Esophagus squamous epithelium (tissue), 5 donors: ENCODE measurements at regions not wholly inside any gene's neighbourhood (a gene's known extent, or its start where the extent isn't known, plus 50 kb on each side); places are given as distances from the start of the nearest gene placed in this dataset.
A peak's percentile ranks its signal among the peaks of the same experiment; 100 is the strongest.

ENCODE experiments used
- DNase-seq: peaks from one replicate; lab custom pipeline; 2025; lab: John Stamatoyannopoulos, UW
- H3K27ac ChIP-seq, 4 donors: fragments of 200-600 bp; sonication (generic); one replicate each; pipeline ENCODE4 v1.5.1; 2016 to 2019; ENCODE audit warnings: mild to moderate bottlenecking in 1 of 4
- H3K27me3 ChIP-seq, 4 donors: fragments of 200-600 bp; sonication (generic); 1 replicate in 3 of 4; 2 replicates in 1 of 4; pipeline versions ENCODE4 v1.5.1 to v1.6.0; 2017 to 2021; ENCODE audit warnings: antibody characterized with exemption in 1 of 4
- H3K36me3 ChIP-seq, 3 donors: fragments of 200-600 bp; sonication (generic); one replicate each; pipeline ENCODE4 v1.5.1; 2016 to 2019
- H3K4me1 ChIP-seq, 3 donors: fragments of 200-600 bp; sonication (generic); one replicate each; pipeline ENCODE4 v1.5.1; 2017 to 2019
- H3K4me3 ChIP-seq, 4 donors: fragments of 200-600 bp; sonication (generic); 1 replicate in 3 of 4; 2 replicates in 1 of 4; pipeline ENCODE4 v1.5.1; 2016 to 2019; ENCODE audit warnings: mild to moderate bottlenecking in 2 of 4, moderate library complexity in 1 of 4
- H3K9me3 ChIP-seq, 3 donors: fragments of 200-600 bp; sonication (generic); one replicate each; pipeline ENCODE4 v1.5.1; 2016 to 2019
- POLR2A ChIP-seq, 4 donors: fragments of 450-650 bp; IDR thresholded peaks; one replicate each; pipeline ENCODE4 v1.6.1; 2017; ENCODE audit warnings: antibody characterized with exemption in 4 of 4, mild to moderate bottlenecking in 4 of 4, moderate library complexity in 3 of 4
- WGBS, 2 donors: methylation state at CpG; one replicate each; pipeline ENCODE4 v1.1.5; 2018; 5-methylcytosine and 5-hydroxymethylcytosine counted together
- intact Hi-C: fragments of 100-400 bp; cut with DNase I; formaldehyde crosslinking; loops from one replicate; pipeline ENCODE4 v1.15.0; 2022
- TF ChIP-seq, protein P1 (sequence below), 6 experiments: fragments of 450-650 bp in 4 of 6; fragments of 200-600 bp in 2 of 6; sonication (generic) in 2 of 6; IDR thresholded peaks; one replicate each; pipeline ENCODE4 v1.5.1; 2016 to 2019; ENCODE audit warnings: antibody characterized with exemption in 6 of 6, mild to moderate bottlenecking in 4 of 6, moderate library complexity in 4 of 6
- donor health status: DM: yes; HTN: yes; CAD: no.

GRCh38 chr2:64770781-64771334 lies 117.1 kb upstream of the SERTAD2 start:
- DNase-seq: no peak
- no peaks in the 10 kb centered on the region for H3K27me3 ChIP-seq
- H3K4me1 ChIP-seq: peaks cover 0 to 49% (median 0%) of the 10 kb centered on the region in 3 donors
- H3K4me3 ChIP-seq: no peak overlapping the region
- TF ChIP-seq POLR2A (IDR thresholded peaks at IDR 0.05): no peak
- TF ChIP-seq, protein P1, sequence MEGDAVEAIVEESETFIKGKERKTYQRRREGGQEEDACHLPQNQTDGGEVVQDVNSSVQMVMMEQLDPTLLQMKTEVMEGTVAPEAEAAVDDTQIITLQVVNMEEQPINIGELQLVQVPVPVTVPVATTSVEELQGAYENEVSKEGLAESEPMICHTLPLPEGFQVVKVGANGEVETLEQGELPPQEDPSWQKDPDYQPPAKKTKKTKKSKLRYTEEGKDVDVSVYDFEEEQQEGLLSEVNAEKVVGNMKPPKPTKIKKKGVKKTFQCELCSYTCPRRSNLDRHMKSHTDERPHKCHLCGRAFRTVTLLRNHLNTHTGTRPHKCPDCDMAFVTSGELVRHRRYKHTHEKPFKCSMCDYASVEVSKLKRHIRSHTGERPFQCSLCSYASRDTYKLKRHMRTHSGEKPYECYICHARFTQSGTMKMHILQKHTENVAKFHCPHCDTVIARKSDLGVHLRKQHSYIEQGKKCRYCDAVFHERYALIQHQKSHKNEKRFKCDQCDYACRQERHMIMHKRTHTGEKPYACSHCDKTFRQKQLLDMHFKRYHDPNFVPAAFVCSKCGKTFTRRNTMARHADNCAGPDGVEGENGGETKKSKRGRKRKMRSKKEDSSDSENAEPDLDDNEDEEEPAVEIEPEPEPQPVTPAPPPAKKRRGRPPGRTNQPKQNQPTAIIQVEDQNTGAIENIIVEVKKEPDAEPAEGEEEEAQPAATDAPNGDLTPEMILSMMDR (IDR thresholded peaks at IDR 0.05): peak in 1 of 6 experiments; percentile 12
- intact Hi-C loops: no loop called here
- WGBS, 2 donors: 0 to 50% methylated on average over 1 to 5 of the region's 5 CpGs
- peak overlapping the region in 1 of 4 donors; percentile 6 for H3K27ac ChIP-seq
- peaks cover 0 to 6% (median 0%) of the 10 kb centered on the region in 3 donors for H3K9me3 ChIP-seq
- no peaks in the 10 kb centered on the region for H3K36me3 ChIP-seq

DNA sequence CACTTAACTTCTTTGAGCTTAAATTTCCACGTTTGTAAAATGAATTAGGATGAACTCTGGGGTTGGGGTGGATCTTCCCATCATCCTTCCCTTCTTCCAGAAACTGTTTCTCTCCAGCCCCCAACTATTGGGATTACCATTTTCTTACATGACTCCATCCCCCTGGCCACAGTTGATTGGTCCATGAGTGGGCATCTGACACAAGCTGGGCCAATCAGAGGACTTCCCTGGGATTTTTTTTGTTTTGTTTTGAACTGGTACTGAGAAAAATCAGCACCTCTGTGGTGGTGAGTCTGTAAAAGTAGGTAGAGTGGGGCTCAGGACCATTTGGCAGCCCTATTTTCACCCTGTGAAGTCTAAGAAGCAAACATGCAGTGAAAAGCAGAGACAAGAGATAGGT lies 118.0 kb upstream of the SERTAD2 start:
- WGBS, 2 donors: 91 to 100% methylated on average over 1 of the region's 1 CpG
- DNase-seq: no peak
- Histone ChIP-seq H3K9me3 (peaks cover 0 to 6% (median 0%) of the 10 kb centered on the region in 3 donors), H3K27me3 (no peaks in the 10 kb centered on the region), H3K27ac (no peak overlapping the region), H3K4me1 (peaks cover 0 to 46% (median 0%) of the 10 kb centered on the region in 3 donors), H3K36me3 (no peaks in the 10 kb centered on the region), H3K4me3 (no peak overlapping the region)
- TF ChIP-seq, protein P1 (IDR thresholded peaks at IDR 0.05): no peak
- no peak for TF ChIP-seq POLR2A (IDR thresholded peaks at IDR 0.05)
- intact Hi-C loops: no loop called here

DNA sequence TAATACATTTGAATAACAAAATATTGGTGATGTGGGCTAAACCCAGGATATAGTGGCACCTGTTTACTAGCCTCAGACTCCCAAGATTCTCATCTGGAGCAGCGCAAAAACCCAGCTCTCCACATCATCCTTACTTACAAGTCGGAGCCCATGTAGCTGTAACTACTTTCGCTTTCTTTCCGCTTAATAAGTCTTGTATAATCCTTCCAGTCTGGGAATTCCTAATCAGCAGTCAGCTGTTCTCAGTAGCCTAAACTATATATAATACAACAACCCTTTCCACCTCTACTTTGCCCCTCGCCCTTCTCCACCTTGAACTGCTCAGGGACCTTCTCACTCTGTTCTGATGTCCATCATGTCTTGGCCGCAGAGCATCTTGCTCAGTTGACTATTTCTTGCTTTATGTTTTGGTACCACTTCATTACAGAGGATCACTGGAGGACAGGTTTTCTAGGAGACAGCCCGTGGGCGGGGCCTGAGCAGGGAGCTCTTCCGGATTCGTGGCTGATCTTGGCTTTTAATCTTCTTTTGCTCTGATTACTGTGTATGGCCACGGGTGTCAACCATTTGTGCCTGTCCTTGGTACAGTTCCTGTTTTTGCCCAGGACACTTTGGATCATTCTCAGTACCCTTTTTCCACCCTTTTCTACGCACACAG lies 119.9 kb upstream of the SERTAD2 start:
- intact Hi-C loops: no loop called here
- H3K36me3 ChIP-seq: no peaks in the 10 kb centered on the region
- H3K4me1 ChIP-seq: peaks cover 0 to 32% (median 0%) of the 10 kb centered on the region in 3 donors
- no peak for DNase-seq
- no peaks in the 10 kb centered on the region for H3K27me3 ChIP-seq
- H3K27ac ChIP-seq: no peak overlapping the region
- H3K9me3 ChIP-seq: peaks cover 0 to 6% (median 0%) of the 10 kb centered on the region in 3 donors
- TF ChIP-seq POLR2A (IDR thresholded peaks at IDR 0.05): no peak
- TF ChIP-seq, protein P1 (IDR thresholded peaks at IDR 0.05): no peak
- 73 to 74% methylated on average over 12 of the region's 12 CpGs for WGBS, 2 donors
- no peak overlapping the region for H3K4me3 ChIP-seq

- H3K9me3 ChIP-seq: peaks cover 0 to 6% (median 0%) of the 10 kb centered on the region in 3 donors
- H3K27ac ChIP-seq: no peak overlapping the region
- intact Hi-C loops: no loop called here
- H3K27me3 ChIP-seq: no peaks in the 10 kb centered on the region
- H3K4me1 ChIP-seq: peaks cover 0 to 25% (median 15%) of the 10 kb centered on the region in 3 donors
- 97% methylated on average over 2 to 3 of the region's 3 CpGs for WGBS, 2 donors
- DNase-seq: no peak
- TF ChIP-seq POLR2A (IDR thresholded peaks at IDR 0.05): no peak
- TF ChIP-seq, protein P1 (IDR thresholded peaks at IDR 0.05): no peak
- H3K36me3 ChIP-seq: no peaks in the 10 kb centered on the region
- no peak overlapping the region for H3K4me3 ChIP-seq
Measured at GRCh38 chr2:64777841-64778240, 124.1 kb upstream of the SERTAD2 start.

DNA sequence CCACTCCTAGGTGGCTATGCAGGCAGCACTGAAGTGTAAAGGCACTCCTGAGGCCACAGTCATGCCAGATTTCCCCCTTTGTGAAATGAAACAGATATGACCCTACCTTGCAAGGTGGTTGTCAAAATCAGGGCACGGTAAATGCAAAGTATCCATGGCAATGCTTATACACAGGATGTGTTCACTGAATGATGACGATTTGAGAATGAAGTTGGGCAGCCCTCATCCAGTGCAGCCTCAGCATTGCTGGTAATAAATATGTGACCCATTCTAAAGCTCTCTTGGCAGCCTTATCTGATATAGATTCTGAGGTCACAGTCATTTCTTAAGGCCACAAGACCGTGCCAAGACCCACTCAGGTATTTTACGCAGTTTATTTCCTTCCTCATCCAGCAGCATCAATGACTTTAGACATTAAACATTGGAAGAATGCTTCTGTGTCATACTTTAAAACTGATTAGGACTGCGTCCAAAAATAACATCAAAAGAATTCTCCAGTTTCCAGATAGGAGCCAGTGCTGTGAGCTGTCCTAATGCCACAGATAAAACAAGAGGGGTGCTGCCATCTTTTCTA lies 125.5 kb upstream of the SERTAD2 start:
- Histone ChIP-seq H3K36me3 (no peaks in the 10 kb centered on the region), H3K27me3 (no peaks in the 10 kb centered on the region), H3K27ac (peak overlapping the region in 2 of 4 donors; percentile 16 to 27), H3K9me3 (peaks cover 0 to 6% (median 0%) of the 10 kb centered on the region in 3 donors), H3K4me3 (no peak overlapping the region), H3K4me1 (peaks cover 0 to 21% (median 19%) of the 10 kb centered on the region in 3 donors)
- intact Hi-C loops: no loop called here
- TF ChIP-seq, protein P1 (IDR thresholded peaks at IDR 0.05): no peak
- TF ChIP-seq POLR2A (IDR thresholded peaks at IDR 0.05): no peak
- no peak for DNase-seq
- 26 to 34% methylated on average over 4 to 5 of the region's 5 CpGs for WGBS, 2 donors
